Liver (tissue), 8 donors: ENCODE measurements at regions not wholly inside any gene's neighbourhood (a gene's known extent, or its start where the extent isn't known, plus 50 kb on each side); places are given as distances from the start of the nearest gene placed in this dataset.

Experiments
- DNase-seq: peaks from one replicate; pipeline ENCODE4 v3.0.0-alpha.2; 2017; ENCODE audit warnings: low spot score
- H3K27ac ChIP-seq, 2 donors: one replicate each; pipeline ENCODE4 v1.7.0; 2013; ENCODE audit warnings: inconsistent platforms in 2 of 2, low read length in 2 of 2, control low read depth in 1 of 2, low read depth in 1 of 2, mild to moderate bottlenecking in 1 of 2
- H3K27me3 ChIP-seq, 4 donors: one replicate each; pipeline versions ENCODE4 v1.6.1 to v1.7.0; 2013; ENCODE audit warnings: low read length in 3 of 4, inconsistent platforms in 1 of 4, mild to moderate bottlenecking in 1 of 4, moderate library complexity in 1 of 4; ENCODE audit not compliant: control insufficient read depth in 4 of 4, insufficient read depth in 4 of 4
- H3K36me3 ChIP-seq, 4 donors: one replicate each; pipeline versions ENCODE4 v1.6.1 to v1.7.0; 2013; ENCODE audit warnings: low read length in 3 of 4, mild to moderate bottlenecking in 3 of 4, low read depth in 1 of 4, moderate library complexity in 1 of 4; ENCODE audit not compliant: control insufficient read depth in 4 of 4, insufficient read depth in 3 of 4
- H3K4me1 ChIP-seq, 4 donors: one replicate each; pipeline versions ENCODE4 v1.6.1 to v1.7.0; 2013; ENCODE audit warnings: low read length in 3 of 4, mild to moderate bottlenecking in 3 of 4, moderate library complexity in 1 of 4; ENCODE audit not compliant: control insufficient read depth in 4 of 4, insufficient read depth in 4 of 4
- H3K4me3 ChIP-seq, 3 donors: one replicate each; pipeline versions ENCODE4 v1.6.1 to v1.7.0; 2013; ENCODE audit warnings: low read length in 3 of 3, control low read depth in 1 of 3, low read depth in 1 of 3, mild to moderate bottlenecking in 1 of 3
- H3K9ac ChIP-seq, 2 donors: one replicate each; pipeline ENCODE4 v1.7.0; 2013; ENCODE audit warnings: low read length in 2 of 2, mild to moderate bottlenecking in 2 of 2, moderate library complexity in 2 of 2, control low read depth in 1 of 2, low read depth in 1 of 2
- H3K9me3 ChIP-seq, 4 donors: one replicate each; pipeline versions ENCODE4 v1.6.1 to v1.7.0; 2013; ENCODE audit warnings: low read length in 3 of 4; ENCODE audit not compliant: control insufficient read depth in 4 of 4
- ATF3 ChIP-seq: IDR thresholded peaks from 2 replicates; pipeline ENCODE4 v1.6.1; 2016; ENCODE audit warnings: antibody characterized with exemption
- CTCF ChIP-seq: fragments of 150-350 bp; IDR thresholded peaks from 2 replicates; pipeline ENCODE4 v1.5.1; 2017; ENCODE audit warnings: improper control_type of control experiment, low read depth, low read length; ENCODE audit not compliant: missing input control
- EGR1 ChIP-seq, 2 donors: IDR thresholded peaks; 2 replicates each; pipeline ENCODE4 v1.6.1; 2016 to 2018; ENCODE audit warnings: antibody characterized with exemption in 2 of 2, low read depth in 2 of 2
- FOXA1 ChIP-seq: IDR thresholded peaks from 2 replicates; pipeline ENCODE4 v1.6.1; 2016; ENCODE audit warnings: antibody characterized with exemption
- FOXA2 ChIP-seq: IDR thresholded peaks from 2 replicates; pipeline ENCODE4 v1.6.1; 2016; ENCODE audit warnings: antibody characterized with exemption
- GABPA ChIP-seq, 2 donors: IDR thresholded peaks in 1 of 2; conservative IDR thresholded peaks in 1 of 2; 2 replicates each; pipeline ENCODE4 v1.6.1; 2016; ENCODE audit warnings: antibody characterized with exemption in 2 of 2, mild to moderate bottlenecking in 1 of 2, moderate library complexity in 1 of 2
- HNF4A ChIP-seq, 2 donors: conservative IDR thresholded peaks; 2 replicates each; pipeline ENCODE4 v1.6.1; 2016; ENCODE audit warnings: antibody characterized with exemption in 2 of 2, mild to moderate bottlenecking in 2 of 2
- HNF4G ChIP-seq: IDR thresholded peaks from 2 replicates; pipeline ENCODE4 v1.6.1; 2016; ENCODE audit warnings: antibody characterized with exemption
- NR2F2 ChIP-seq: IDR thresholded peaks from 2 replicates; pipeline ENCODE4 v1.6.1; 2016; ENCODE audit warnings: antibody characterized with exemption
- RAD21 ChIP-seq, 2 donors: IDR thresholded peaks; 2 replicates each; pipeline ENCODE4 v1.6.1; 2016; ENCODE audit warnings: antibody characterized with exemption in 2 of 2, mild to moderate bottlenecking in 2 of 2
- RXRA ChIP-seq, 2 donors: IDR thresholded peaks; 2 replicates each; pipeline ENCODE4 v1.6.1; 2017 to 2018; ENCODE audit warnings: antibody characterized with exemption in 2 of 2, mild to moderate bottlenecking in 1 of 2
- SP1 ChIP-seq: IDR thresholded peaks from 2 replicates; pipeline ENCODE4 v1.6.1; 2018; ENCODE audit warnings: antibody characterized with exemption, mild to moderate bottlenecking
- TAF1 ChIP-seq: conservative IDR thresholded peaks from 2 replicates; pipeline ENCODE4 v1.6.1; 2016; ENCODE audit warnings: antibody characterized with exemption, mild to moderate bottlenecking
- YY1 ChIP-seq: IDR thresholded peaks from 2 replicates; pipeline ENCODE4 v1.6.1; 2016; ENCODE audit warnings: antibody characterized with exemption, mild to moderate bottlenecking
- ZBTB33 ChIP-seq: IDR thresholded peaks from 2 replicates; pipeline ENCODE4 v1.6.1; 2016; ENCODE audit warnings: antibody characterized with exemption
- WGBS: extraction: QIAGEN DNeasy Blood & Tissue Kit; methylation state at CpG from one replicate; pipeline ENCODE4 v1.1.7; 2013; 5-methylcytosine and 5-hydroxymethylcytosine counted together
- TF ChIP-seq, protein P1 (sequence below): IDR thresholded peaks from 2 replicates; pipeline ENCODE4 v1.6.1; 2016; ENCODE audit warnings: antibody characterized with exemption
- donor health status: healthy.
- donor health status: healthy.
- donor health status: healthy.
- donor health status: healthy.
- donor health status: healthy.

DNA sequence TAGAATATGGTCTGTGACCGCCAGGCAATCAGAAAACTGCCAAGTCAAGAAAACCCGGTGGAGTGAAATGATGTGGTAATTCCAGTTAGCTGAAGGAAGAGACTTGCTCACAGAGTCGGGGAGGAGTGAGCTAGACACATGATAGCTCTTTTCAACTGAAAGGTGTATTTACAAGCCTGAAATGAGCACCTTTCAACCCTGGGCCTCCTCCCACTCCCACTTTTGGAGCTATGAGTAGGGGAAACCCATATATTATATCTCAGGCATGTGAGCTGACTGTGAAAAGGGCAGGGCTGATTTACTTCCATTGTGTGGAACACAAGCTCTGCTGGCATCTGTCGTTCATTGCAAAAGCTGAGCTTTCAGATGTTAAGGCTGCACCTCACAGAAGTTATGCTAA, 960.2 kb downstream of the TUSC7 start (continued):
- TF ChIP-seq ZBTB33 (no peak), FOXA1 (no peak), ATF3 (no peak), FOXA2 (no peak)

GRCh38 chr3:117671722-117672318, 962.2 kb downstream of the TUSC7 start:
- Histone ChIP-seq H3K27ac (no peak overlapping the region), H3K27me3 (no peaks in the 10 kb centered on the region), H3K4me1 (no peaks in the 10 kb centered on the region), H3K36me3 (no peaks in the 10 kb centered on the region), H3K9me3 (no peaks in the 10 kb centered on the region), H3K4me3 (no peak overlapping the region), H3K9ac (no peak overlapping the region)
- no peak for DNase-seq
- TF ChIP-seq CTCF (no peak), NR2F2 (no peak), GABPA (IDR thresholded peaks at IDR 0.05 in 1 of 2, conservative IDR thresholded peaks at IDR 0.05 in 1 of 2) (no peak), YY1 (no peak), RXRA (IDR thresholded peaks at IDR 0.05) (no peak), RAD21 (IDR thresholded peaks at IDR 0.05) (no peak), TAF1 (no peak), ATF3 (no peak), HNF4A (conservative IDR thresholded peaks at IDR 0.05) (no peak), SP1 (no peak), EGR1 (IDR thresholded peaks at IDR 0.05; ENCODE audit: low read depth in 2 of 2) (no peak), HNF4G (no peak), ZBTB33 (no peak), FOXA1 (no peak), FOXA2 (no peak)
- 66% methylated on average over 4 of the region's 4 CpGs for WGBS

DNA sequence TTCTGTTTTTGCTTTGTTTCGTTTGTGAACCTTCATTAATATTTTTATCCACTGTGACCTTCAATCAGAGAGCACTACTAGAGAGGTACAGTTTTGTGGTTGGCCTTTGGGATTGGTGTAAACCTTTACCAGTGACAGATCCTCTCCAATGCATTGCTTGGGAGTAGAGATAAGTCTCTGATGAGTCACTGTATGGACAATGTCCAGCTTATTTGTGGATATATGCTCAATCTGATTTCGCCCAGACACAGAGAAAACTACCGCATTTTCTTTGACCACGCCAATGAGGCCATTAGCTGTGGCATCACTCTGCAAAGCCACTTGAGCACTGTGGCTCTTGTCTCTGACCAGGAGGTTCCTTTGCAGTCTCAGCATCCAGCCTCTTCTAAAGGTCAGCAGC, 964.7 kb downstream of the TUSC7 start:
- 81% methylated on average over 4 of the region's 4 CpGs for WGBS
- H3K9ac ChIP-seq = no peak overlapping the region
- no peaks in the 10 kb centered on the region for H3K27me3 ChIP-seq
- H3K9me3 ChIP-seq = no peaks in the 10 kb centered on the region
- H3K36me3 ChIP-seq = no peaks in the 10 kb centered on the region
- no peaks in the 10 kb centered on the region for H3K4me1 ChIP-seq
- H3K4me3 ChIP-seq = no peak overlapping the region
- H3K27ac ChIP-seq = no peak overlapping the region
- TF ChIP-seq, protein P1, sequence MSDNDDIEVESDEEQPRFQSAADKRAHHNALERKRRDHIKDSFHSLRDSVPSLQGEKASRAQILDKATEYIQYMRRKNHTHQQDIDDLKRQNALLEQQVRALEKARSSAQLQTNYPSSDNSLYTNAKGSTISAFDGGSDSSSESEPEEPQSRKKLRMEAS = no peak
- no peak for DNase-seq
